GM21390 (cell line): ENCODE measurements at regions not wholly inside any gene's neighbourhood (a gene's known extent, or its start where the extent isn't known, plus 50 kb on each side); places are given as distances from the start of the nearest gene placed in this dataset.
"Not testable (repeated sequence)": the region's sequence is repeated elsewhere in the genome, so short reads cannot be mapped to it uniquely, and the experiment has no call there.

ENCODE experiments used
- ATAC-seq: cut with Tn5 transposase; IDR thresholded peaks from one replicate; pipeline ENCODE4 v1.9.1; 2021; ENCODE audit not compliant: unreplicated experiment

DNA sequence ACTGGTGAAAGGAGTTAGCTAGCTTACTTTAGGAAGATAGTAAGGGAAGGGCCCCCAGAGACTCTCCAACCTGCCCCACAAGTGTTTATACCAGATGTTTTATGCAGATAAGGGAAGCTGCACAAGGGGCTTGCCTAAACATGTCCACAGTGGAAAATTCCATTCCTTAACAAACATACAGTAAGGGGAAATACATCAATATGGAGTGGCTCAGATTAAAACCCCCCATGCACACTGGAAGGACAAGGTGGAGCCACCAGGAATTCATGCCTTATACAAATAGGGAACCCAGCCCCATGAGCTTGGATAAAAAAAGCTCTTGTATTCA lies 106.3 kb upstream of the GPBP1 start:
- no peak for ATAC-seq

DNA sequence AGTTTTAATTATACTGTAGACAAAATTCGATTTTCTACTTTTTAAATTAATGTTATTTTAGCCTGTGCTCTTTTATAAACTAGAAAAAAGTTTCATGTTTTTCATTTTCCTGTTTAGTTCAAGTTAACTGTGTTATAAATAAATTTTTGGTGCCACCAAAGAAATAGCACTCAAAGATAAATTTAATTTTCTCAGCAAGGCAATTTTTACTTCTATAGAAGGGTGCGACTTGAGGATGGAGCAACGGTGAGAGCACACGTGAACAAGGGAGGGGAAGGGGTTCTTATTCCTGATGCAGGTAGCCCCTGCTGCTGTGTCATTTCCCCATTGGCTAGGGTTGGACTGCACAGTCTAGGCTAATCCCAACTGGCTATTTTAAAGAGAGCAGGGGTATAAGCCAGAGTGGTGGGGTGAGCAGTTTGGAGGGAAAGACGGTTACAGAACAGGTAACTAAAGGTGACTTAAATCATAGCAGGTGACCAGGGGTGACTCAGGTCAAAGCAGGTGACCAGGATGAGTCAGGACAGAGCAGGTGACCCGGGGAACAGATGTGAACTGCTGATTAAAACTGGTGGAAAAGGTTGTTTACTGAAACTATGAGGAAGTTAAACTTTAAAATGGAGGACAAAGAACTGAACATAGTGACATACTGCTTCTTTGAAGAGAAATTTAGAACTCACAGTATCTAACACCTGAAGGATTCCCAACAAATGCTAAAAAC lies 104.6 kb upstream of the GPBP1 start:
- ATAC-seq, result no peak

DNA sequence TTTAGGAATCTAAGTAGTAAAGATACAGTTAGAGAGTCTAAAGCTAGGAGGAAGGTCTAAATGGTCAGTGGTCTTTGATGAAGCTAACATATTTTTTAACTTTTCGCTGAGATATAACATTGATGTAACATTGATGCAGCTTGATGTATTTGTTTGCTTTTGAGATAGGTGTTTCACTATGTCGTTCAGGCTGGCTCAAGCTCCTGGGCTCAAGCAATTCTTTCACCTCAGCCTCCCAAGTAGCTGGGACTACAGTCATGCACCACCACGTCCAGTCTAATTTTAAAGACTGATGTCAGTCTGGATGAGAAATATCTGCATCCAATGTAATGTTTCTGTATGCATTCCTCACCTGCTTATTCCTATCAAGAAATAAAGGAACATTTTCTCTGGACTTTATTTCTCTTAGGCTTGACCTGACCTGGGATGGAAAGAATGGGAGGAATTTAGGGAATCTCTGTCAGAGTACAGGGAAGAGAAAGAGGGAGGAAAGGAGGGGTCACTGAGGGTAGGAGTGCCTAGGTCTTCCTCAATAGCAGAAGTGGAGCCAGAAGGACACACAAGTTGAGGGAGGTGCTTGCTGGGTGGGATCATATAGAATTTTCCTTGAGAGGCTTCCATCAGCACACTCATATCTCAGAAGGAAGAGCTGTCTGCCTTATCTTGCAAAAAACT lies 101.5 kb upstream of the GPBP1 start:
- no peak for ATAC-seq

GRCh38 chr5:57082441-57083067 lies 91.3 kb upstream of the GPBP1 start:
- ATAC-seq, result no peak

DNA sequence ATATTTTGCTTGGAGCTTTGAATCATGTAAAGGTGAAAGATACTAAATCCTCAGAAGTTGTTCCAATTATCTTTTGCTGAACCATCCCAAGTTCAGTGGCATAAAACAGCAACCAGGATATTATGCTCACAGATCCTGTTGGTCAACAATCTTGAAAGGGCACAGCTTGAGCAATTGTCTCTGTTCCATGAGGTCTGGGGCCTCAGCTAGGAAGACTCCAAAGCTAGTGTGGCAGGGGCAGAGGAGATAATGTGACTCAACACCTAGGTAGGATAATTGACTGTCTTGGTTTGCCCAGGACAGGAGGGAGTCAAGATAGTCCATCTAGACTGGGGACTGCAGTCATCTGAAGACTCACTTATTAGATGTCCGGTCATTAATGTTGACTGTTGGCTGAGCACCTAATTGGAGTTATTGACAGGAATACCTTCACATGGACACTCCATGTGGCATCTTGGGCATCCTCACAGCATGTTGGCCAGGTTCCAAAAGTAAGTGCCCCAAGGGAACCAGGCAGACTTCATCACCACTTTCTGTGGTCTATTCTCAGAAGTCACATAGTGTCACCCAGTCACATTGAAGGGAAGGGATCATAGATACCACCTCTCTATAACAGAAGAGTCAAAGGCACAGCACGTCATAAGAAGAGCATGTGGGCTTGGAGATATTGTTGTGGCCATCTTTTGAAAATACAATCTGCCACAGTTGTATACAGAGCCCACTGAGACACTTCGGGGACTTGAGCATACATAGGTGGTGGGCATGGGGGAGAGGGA lies 88.4 kb upstream of the GPBP1 start:
- no peak for ATAC-seq

DNA sequence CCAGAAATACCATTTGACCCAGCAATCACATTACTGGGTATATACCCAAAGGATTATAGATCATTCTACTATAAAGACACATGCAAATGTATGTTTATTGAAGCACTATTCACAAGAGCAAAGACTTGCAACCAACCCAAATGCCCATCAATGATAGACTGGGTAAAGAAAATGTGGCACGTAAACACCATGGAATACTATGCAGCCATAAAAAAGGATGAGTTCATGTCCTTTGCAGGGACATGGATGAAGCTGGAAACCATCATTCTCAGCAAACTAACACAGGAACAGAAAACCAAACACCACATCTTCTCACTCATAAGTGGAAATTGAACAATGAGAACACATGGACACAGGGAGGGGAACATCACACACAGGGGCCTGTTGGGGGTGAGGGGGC lies 85.9 kb upstream of the GPBP1 start:
- ATAC-seq, result not testable (repeated sequence)

GRCh38 chr5:57094753-57095683 lies 78.8 kb upstream of the GPBP1 start:
- no peak for ATAC-seq

- ATAC-seq, result no peak
Measured at GRCh38 chr5:57097526-57097925, 76.3 kb upstream of the GPBP1 start.

- ATAC-seq, result no peak
Measured at GRCh38 chr5:57102189-57102904, 71.5 kb upstream of the GPBP1 start.

- no peak for ATAC-seq
Measured at GRCh38 chr5:57102905-57103255, 71.0 kb upstream of the GPBP1 start.

GRCh38 chr5:57103317-57103907 lies 70.4 kb upstream of the GPBP1 start:
- no peak for ATAC-seq

DNA sequence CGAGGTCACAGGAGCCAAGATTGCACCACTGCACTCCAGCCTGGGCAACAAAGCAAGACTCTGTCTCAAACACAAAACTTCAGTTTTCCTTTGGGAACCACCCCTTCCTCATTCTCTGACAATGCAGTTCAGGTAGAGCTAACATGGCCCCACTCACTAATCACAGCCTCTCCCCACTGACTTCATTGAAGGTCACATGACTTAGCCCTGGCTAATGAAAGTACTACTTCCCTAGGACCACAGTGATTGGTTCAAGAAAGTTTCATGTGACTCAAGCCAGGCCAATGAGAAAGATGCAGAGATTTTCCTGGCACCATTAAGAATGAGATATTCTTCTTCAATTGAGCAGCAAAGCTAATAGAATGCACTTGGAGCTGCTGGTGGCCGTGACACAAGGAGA lies 67.2 kb upstream of the GPBP1 start:
- ATAC-seq, result no peak

DNA sequence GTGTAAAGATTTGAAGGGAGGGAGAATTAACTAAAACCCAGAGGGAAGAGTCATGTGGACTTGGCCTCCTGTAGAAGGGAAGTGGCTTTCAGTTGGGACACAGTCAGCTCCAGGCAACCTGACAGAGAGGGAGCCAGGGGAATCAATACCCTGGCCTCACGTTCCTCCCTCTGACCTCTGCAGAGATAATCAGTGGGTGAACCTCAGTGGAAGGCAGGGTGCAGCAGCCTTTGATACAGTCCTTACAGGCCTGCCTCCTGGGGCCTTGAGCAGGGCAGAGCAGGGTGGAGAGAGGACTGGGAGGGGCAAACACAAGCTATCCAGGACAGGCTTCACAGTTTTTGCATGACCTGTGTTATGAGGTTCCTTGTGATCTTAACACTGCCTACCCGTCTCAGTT lies 61.9 kb upstream of the GPBP1 start:
- no peak for ATAC-seq

DNA sequence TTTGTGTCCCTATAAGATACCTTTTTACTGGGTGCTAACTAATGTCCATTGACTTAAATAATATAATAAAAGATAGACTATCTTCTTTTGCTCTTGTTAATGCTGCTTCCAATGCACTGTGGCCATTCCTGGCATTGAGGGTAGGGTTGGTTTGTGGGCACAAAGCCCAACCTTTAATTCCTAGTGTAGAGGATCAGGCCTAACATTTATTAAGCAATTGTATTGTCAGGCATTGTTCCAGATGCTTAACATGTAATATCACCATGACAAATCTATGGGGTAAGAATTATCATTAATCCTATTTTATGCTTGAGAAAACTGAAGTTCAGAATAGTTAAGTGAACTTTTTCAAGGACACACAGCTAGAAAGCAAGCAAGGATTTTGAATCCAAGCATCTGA lies 60.4 kb upstream of the GPBP1 start:
- no peak for ATAC-seq

GRCh38 chr5:57117596-57117995 lies 56.3 kb upstream of the GPBP1 start:
- ATAC-seq, result no peak

GRCh38 chr5:57119031-57119430 lies 54.8 kb upstream of the GPBP1 start:
- no peak for ATAC-seq

DNA sequence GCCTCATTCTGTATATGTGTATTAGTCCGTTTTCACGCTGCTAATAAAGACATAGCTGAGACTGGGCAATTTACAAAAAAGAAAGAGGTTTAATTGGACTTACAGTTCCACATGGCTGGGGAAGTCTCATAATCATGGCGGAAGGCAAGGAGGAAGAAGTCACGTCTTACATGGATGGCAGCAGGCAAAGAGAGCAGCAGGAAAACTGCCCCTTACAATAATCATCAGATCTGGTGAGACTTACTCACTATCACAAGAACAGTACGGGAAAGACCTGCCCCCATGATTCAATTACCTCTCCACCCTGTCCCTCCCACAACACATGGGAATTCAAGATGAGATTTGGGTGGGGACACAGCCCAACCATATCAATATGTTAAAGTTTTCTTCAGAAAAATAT lies 49.8 kb upstream of the GPBP1 start:
- ATAC-seq, result no peak
